NB4 (cell line): ENCODE measurements at regions not wholly inside any gene's neighbourhood (a gene's known extent, or its start where the extent isn't known, plus 50 kb on each side); places are given as distances from the start of the nearest gene placed in this dataset.

Experiments
- CTCF ChIP-seq: IDR thresholded peaks from one replicate; pipeline ENCODE4 v1.5.1; 2012; ENCODE audit warnings: low read depth, low read length
- MYC ChIP-seq: IDR thresholded peaks from 2 replicates; pipeline ENCODE4 v1.6.1; 2011; ENCODE audit warnings: low read depth, low read length
- POLR2A ChIP-seq: IDR thresholded peaks from 2 replicates; pipeline ENCODE4 v1.6.1; 2011; ENCODE audit warnings: mild to moderate bottlenecking; ENCODE audit not compliant: insufficient read length; ENCODE audit errors: extremely low read depth

- no peak for TF ChIP-seq POLR2A
- no peak for TF ChIP-seq CTCF
- TF ChIP-seq MYC, result no peak
Observed at GRCh38 chr16:16934660-16935059, 536.1 kb downstream of the XYLT1 start.
